ENCODE measurements at regions not wholly inside any gene's neighbourhood (a gene's known extent, or its start where the extent isn't known, plus 50 kb on each side); places are given as distances from the start of the nearest gene placed in this dataset.

DNA sequence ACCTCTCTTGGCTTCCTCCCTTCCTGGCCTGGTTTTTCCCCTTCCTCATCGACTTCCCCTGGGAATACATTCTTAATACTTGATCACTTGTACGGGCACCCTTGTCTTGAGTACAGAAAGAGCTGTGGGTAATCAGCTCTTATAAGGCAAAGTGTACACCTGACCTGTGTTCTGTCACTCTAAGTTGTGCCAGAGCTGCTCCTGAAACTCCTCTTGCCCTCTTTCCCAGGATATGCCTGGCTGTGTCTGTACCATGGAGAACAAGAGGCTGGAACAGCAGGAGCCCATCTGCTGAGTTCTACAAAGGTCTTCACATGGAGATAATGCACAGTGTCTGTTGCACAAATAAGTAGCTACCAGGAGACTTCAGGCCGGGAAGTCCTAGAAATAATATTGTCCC, 110.1 kb downstream of the FOXA2 start:
- TF ChIP-seq POLR2AphosphoS5 (IDR thresholded peaks at IDR 0.05) (no peak), EP300 (IDR thresholded peaks at IDR 0.05) (no peak), POLR2A (IDR thresholded peaks at IDR 0.05) (no peak)
- TF ChIP-seq, protein P1, sequence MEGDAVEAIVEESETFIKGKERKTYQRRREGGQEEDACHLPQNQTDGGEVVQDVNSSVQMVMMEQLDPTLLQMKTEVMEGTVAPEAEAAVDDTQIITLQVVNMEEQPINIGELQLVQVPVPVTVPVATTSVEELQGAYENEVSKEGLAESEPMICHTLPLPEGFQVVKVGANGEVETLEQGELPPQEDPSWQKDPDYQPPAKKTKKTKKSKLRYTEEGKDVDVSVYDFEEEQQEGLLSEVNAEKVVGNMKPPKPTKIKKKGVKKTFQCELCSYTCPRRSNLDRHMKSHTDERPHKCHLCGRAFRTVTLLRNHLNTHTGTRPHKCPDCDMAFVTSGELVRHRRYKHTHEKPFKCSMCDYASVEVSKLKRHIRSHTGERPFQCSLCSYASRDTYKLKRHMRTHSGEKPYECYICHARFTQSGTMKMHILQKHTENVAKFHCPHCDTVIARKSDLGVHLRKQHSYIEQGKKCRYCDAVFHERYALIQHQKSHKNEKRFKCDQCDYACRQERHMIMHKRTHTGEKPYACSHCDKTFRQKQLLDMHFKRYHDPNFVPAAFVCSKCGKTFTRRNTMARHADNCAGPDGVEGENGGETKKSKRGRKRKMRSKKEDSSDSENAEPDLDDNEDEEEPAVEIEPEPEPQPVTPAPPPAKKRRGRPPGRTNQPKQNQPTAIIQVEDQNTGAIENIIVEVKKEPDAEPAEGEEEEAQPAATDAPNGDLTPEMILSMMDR (IDR thresholded peaks at IDR 0.05): no peak
- H3K4me1 ChIP-seq: no peaks in the 10 kb centered on the region
- intact Hi-C loops (cut with DNase I): no loop called here
- no peaks in the 10 kb centered on the region for H3K36me3 ChIP-seq
- H3K27ac ChIP-seq: no peak overlapping the region
- DNase-seq: no peak
- 82 to 92% methylated on average over 3 of the region's 3 CpGs for WGBS, 2 donors
- peaks cover 0 to 15% (median 0%) of the 10 kb centered on the region in 3 donors for H3K27me3 ChIP-seq
- no peak overlapping the region for H3K4me3 ChIP-seq
- H3K9me3 ChIP-seq: no peaks in the 10 kb centered on the region

GRCh38 chr20:22473293-22473692, 111.1 kb downstream of the FOXA2 start:
- Histone ChIP-seq H3K36me3 (no peaks in the 10 kb centered on the region), H3K4me3 (no peak overlapping the region), H3K4me1 (no peaks in the 10 kb centered on the region), H3K27me3 (peaks cover 0 to 15% (median 0%) of the 10 kb centered on the region in 3 donors), H3K9me3 (no peaks in the 10 kb centered on the region), H3K27ac (no peak overlapping the region)
- no peak for DNase-seq
- intact Hi-C loops (cut with DNase I): no loop called here
- TF ChIP-seq POLR2A (IDR thresholded peaks at IDR 0.05): no peak
- WGBS, 2 donors: 89 to 93% methylated on average over 2 of the region's 2 CpGs

GRCh38 chr20:22472447-22473100, 111.8 kb downstream of the FOXA2 start:
- Histone ChIP-seq H3K36me3 (no peaks in the 10 kb centered on the region), H3K27me3 (peaks cover 0 to 15% (median 0%) of the 10 kb centered on the region in 3 donors), H3K9me3 (no peaks in the 10 kb centered on the region), H3K4me1 (no peaks in the 10 kb centered on the region), H3K27ac (no peak overlapping the region), H3K4me3 (no peak overlapping the region)
- WGBS, 2 donors: 90 to 95% methylated on average over 20 of the region's 20 CpGs
- no peak for DNase-seq
- TF ChIP-seq POLR2A (IDR thresholded peaks at IDR 0.05): no peak
- TF ChIP-seq, protein P1 (IDR thresholded peaks at IDR 0.05): no peak
- no peak for TF ChIP-seq EP300 (IDR thresholded peaks at IDR 0.05)
- no peak for TF ChIP-seq POLR2AphosphoS5 (IDR thresholded peaks at IDR 0.05)
- intact Hi-C loops (cut with DNase I): no loop called here

DNA sequence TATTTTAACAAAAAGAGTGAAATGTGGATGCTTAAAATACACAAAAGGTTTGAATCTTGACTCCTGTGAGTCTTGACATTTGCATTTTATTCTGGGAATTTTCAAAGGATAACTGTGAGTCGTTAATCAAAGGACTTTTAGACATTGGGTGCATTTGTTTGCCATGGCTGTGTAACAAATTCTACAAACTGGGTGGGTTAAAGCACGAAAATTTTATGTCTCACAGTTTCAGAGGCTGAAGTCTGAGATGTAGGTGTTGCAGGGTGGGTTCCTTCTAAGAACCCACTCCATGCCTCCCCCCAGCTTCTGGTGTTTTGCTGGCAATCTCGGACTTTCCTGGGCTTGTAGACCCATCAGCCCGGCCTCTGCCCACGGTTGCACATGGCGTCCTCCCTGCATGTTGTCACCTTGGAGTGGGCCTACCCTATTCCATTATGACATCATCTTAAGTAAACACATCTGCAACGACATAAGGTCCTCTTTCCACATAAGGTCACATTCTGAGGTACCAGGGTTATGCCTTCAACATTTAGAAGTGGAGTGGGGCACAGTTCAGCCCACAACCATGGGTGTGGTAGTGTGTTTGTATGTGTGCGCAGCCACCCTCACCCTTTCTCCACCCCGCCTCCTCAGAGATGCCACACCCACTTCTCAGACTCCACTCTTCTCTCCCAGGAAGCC, 113.1 kb downstream of the FOXA2 start:
- no peak overlapping the region for H3K4me3 ChIP-seq
- intact Hi-C loops (cut with DNase I): no loop called here
- no peak overlapping the region for H3K27ac ChIP-seq
- H3K4me1 ChIP-seq: no peaks in the 10 kb centered on the region
- H3K36me3 ChIP-seq: no peaks in the 10 kb centered on the region
- 39 to 77% methylated on average over 9 of the region's 9 CpGs for WGBS, 2 donors
- no peaks in the 10 kb centered on the region for H3K9me3 ChIP-seq
- H3K27me3 ChIP-seq: peaks cover 0 to 12% (median 0%) of the 10 kb centered on the region in 3 donors
- DNase-seq: no peak
- TF ChIP-seq POLR2AphosphoS5 (IDR thresholded peaks at IDR 0.05) (no peak), EP300 (IDR thresholded peaks at IDR 0.05) (no peak), POLR2A (IDR thresholded peaks at IDR 0.05) (no peak)
- TF ChIP-seq, protein P1 (IDR thresholded peaks at IDR 0.05): no peak

GRCh38 chr20:22470620-22471026, 113.7 kb downstream of the FOXA2 start:
- no peak for DNase-seq
- Histone ChIP-seq H3K4me3 (no peak overlapping the region), H3K4me1 (no peaks in the 10 kb centered on the region), H3K27me3 (peaks cover 0 to 12% (median 0%) of the 10 kb centered on the region in 3 donors), H3K9me3 (no peaks in the 10 kb centered on the region), H3K36me3 (no peaks in the 10 kb centered on the region), H3K27ac (no peak overlapping the region)
- WGBS, 2 donors: 35 to 59% methylated on average over 1 of the region's 1 CpG
- intact Hi-C loops (cut with DNase I): no loop called here
- no peak for TF ChIP-seq POLR2A (IDR thresholded peaks at IDR 0.05)
- no peak for TF ChIP-seq EP300 (IDR thresholded peaks at IDR 0.05)
- TF ChIP-seq POLR2AphosphoS5 (IDR thresholded peaks at IDR 0.05): no peak
- TF ChIP-seq, protein P1 (IDR thresholded peaks at IDR 0.05): no peak

Data from sigmoid colon (tissue), 6 donors.